ENCODE measurements at regions not wholly inside any gene's neighbourhood (a gene's known extent, or its start where the extent isn't known, plus 50 kb on each side); places are given as distances from the start of the nearest gene placed in this dataset.
"Not testable (repeated sequence)": the region's sequence is repeated elsewhere in the genome, so short reads cannot be mapped to it uniquely, and the experiment has no call there.

- not testable (repeated sequence) for DNase-seq
Observed at GRCh38 chr3:191741847-191742350, 280.9 kb downstream of the PYDC2 start.

- no peak for DNase-seq
Observed at GRCh38 chr3:191743283-191743682, 282.3 kb downstream of the PYDC2 start.

GRCh38 chr3:191750618-191751017, 289.7 kb downstream of the PYDC2 start:
- no peak for DNase-seq

GRCh38 chr3:191753196-191753595, 292.2 kb downstream of the PYDC2 start:
- no peak for DNase-seq

GRCh38 chr3:191761906-191762305, 300.9 kb downstream of the PYDC2 start:
- DNase-seq = no peak

GRCh38 chr3:191762323-191762960, 301.5 kb downstream of the PYDC2 start:
- peak; percentile 19 for DNase-seq

GRCh38 chr3:191768421-191768820, 307.5 kb downstream of the PYDC2 start:
- DNase-seq = no peak

- DNase-seq = no peak
Observed at GRCh38 chr3:191770541-191770940, 309.6 kb downstream of the PYDC2 start.

GRCh38 chr3:191774485-191774884, 313.5 kb downstream of the PYDC2 start:
- DNase-seq = no peak

GRCh38 chr3:191775451-191776233, 314.7 kb downstream of the PYDC2 start:
- no peak for DNase-seq

- no peak for DNase-seq
Observed at GRCh38 chr3:191781044-191781443, 320.1 kb downstream of the PYDC2 start.

GRCh38 chr3:191783024-191783423, 322.1 kb downstream of the PYDC2 start:
- no peak for DNase-seq

- DNase-seq = no peak
Observed at GRCh38 chr3:191790934-191791333, 330.0 kb downstream of the PYDC2 start.

GRCh38 chr3:191792580-191792979, 331.6 kb downstream of the PYDC2 start:
- no peak for DNase-seq

- no peak for DNase-seq
Observed at GRCh38 chr3:191795196-191795595, 334.2 kb downstream of the PYDC2 start.

GRCh38 chr3:191797271-191797670, 336.3 kb downstream of the PYDC2 start:
- no peak for DNase-seq

GRCh38 chr3:191802671-191803070, 341.7 kb downstream of the PYDC2 start:
- no peak for DNase-seq

GRCh38 chr3:191804935-191805334, 344.0 kb downstream of the PYDC2 start:
- DNase-seq = no peak

- DNase-seq = no peak
Observed at GRCh38 chr3:191808073-191808472, 347.1 kb downstream of the PYDC2 start.

- no peak for DNase-seq
Observed at GRCh38 chr3:191809326-191809949, 348.5 kb downstream of the PYDC2 start.

GRCh38 chr3:191813245-191813644, 352.3 kb downstream of the PYDC2 start:
- DNase-seq = no peak

GRCh38 chr3:191848818-191849217, 387.9 kb downstream of the PYDC2 start:
- no peak for DNase-seq

GRCh38 chr3:191859531-191859930, 398.6 kb downstream of the PYDC2 start:
- no peak for DNase-seq
